GM23338 (cell line): ENCODE measurements at regions not wholly inside any gene's neighbourhood (a gene's known extent, or its start where the extent isn't known, plus 50 kb on each side); places are given as distances from the start of the nearest gene placed in this dataset.

Experiments
- ATAC-seq: fragments of 200-7000 bp; cut with Tn5 transposase; 3 replicates; pipeline ENCODE4 v1.9.1; 2020
- DNase-seq: peaks from one replicate; pipeline ENCODE4 v3.0.0-alpha.2; 2015; ENCODE audit warnings: low spot score
- H2AFZ ChIP-seq: fragments of 200-600 bp; sonication (generic); 2 replicates; pipeline ENCODE4 v1.8.0; 2016; ENCODE audit warnings: antibody characterized with exemption, mild to moderate bottlenecking, moderate library complexity
- H3F3A ChIP-seq: fragments of 200-600 bp; sonication (generic); replicated peaks from 2 replicates; pipeline ENCODE4 v1.8.0; 2017; ENCODE audit warnings: antibody characterized with exemption, mixed run types, low read depth
- H3K27ac ChIP-seq: fragments of 200-600 bp; sonication (generic); 2 replicates; pipeline ENCODE4 v1.6.1; 2016; ENCODE audit warnings: low read depth
- H3K27me3 ChIP-seq: fragments of 200-600 bp; sonication (generic); 2 replicates; pipeline ENCODE4 v1.8.0; 2016; ENCODE audit warnings: mild to moderate bottlenecking, mixed run types, moderate library complexity; ENCODE audit not compliant: insufficient read depth
- H3K36me3 ChIP-seq: fragments of 200-600 bp; sonication (generic); 2 replicates; pipeline ENCODE4 v1.8.0; 2016; ENCODE audit warnings: mild to moderate bottlenecking; ENCODE audit not compliant: insufficient read depth
- H3K4me1 ChIP-seq: fragments of 200-600 bp; sonication (generic); 2 replicates; pipeline ENCODE4 v1.8.0; 2016; ENCODE audit warnings: mild to moderate bottlenecking, moderate library complexity; ENCODE audit not compliant: insufficient read depth
- H3K4me2 ChIP-seq: fragments of 200-600 bp; sonication (generic); 2 replicates; pipeline ENCODE4 v1.7.1; 2017; ENCODE audit warnings: mixed run types
- H3K4me3 ChIP-seq: fragments of 200-600 bp; sonication (generic); 2 replicates; pipeline ENCODE4 v1.6.1; 2016; ENCODE audit warnings: mixed run types
- H3K79me2 ChIP-seq: fragments of 200-600 bp; sonication (generic); replicated peaks from 2 replicates; pipeline ENCODE4 v1.8.0; 2017; ENCODE audit warnings: mild to moderate bottlenecking; ENCODE audit not compliant: insufficient read depth
- H3K9me2 ChIP-seq: fragments of 200-600 bp; sonication (generic); 2 replicates; pipeline ENCODE4 v1.8.0; 2017; ENCODE audit not compliant: insufficient read depth
- H4K20me1 ChIP-seq: fragments of 200-600 bp; sonication (generic); replicated peaks from 2 replicates; pipeline ENCODE4 v1.8.0; 2017; ENCODE audit warnings: mild to moderate bottlenecking; ENCODE audit not compliant: insufficient read depth
- H3K27ac Mint-ChIP-seq: 2 replicates; pipeline ENCODE4 v1.8.0; 2020; ENCODE audit warnings: inconsistent platforms, mild to moderate bottlenecking, moderate library complexity, mixed read lengths
- H3K27me3 Mint-ChIP-seq: 3 replicates; pipeline ENCODE4 v1.8.0; 2022; ENCODE audit warnings: low read depth, mild to moderate bottlenecking, moderate library complexity, mixed read lengths, inconsistent platforms; ENCODE audit not compliant: insufficient read depth, poor library complexity
- H3K36me3 Mint-ChIP-seq: 3 replicates; pipeline ENCODE4 v1.8.0; 2021; ENCODE audit warnings: low read depth, mild to moderate bottlenecking, inconsistent platforms, moderate library complexity, mixed read lengths
- H3K4me1 Mint-ChIP-seq: 3 replicates; pipeline ENCODE4 v1.8.0; 2020; ENCODE audit warnings: mild to moderate bottlenecking, inconsistent platforms, mixed read lengths
- H3K4me3 Mint-ChIP-seq: 3 replicates; pipeline ENCODE4 v1.8.0; 2021; ENCODE audit warnings: moderate library complexity, mild to moderate bottlenecking, inconsistent platforms, mixed read lengths
- H3K9me3 Mint-ChIP-seq: 3 replicates; pipeline ENCODE4 v1.8.0; 2020; ENCODE audit warnings: moderate library complexity, mild to moderate bottlenecking, inconsistent platforms, mixed read lengths
- CREB1 ChIP-seq: fragments of 250-450 bp; sonication (Bioruptor Pico); IDR thresholded peaks from 2 replicates; pipeline ENCODE4 v1.5.0; 2020; ENCODE audit warnings: low read depth, mild to moderate bottlenecking, moderate library complexity
- EZH2 ChIP-seq: fragments of 200-600 bp; sonication (generic); IDR thresholded peaks from one replicate; pipeline ENCODE4 v1.8.0; 2017; ENCODE audit warnings: antibody characterized with exemption, mild to moderate bottlenecking, low read depth; ENCODE audit not compliant: unreplicated experiment
- EZH2phosphoT487 ChIP-seq: fragments of 200-600 bp; sonication (generic); IDR thresholded peaks from one replicate; pipeline ENCODE4 v1.8.1; 2018; ENCODE audit warnings: antibody characterized with exemption; ENCODE audit not compliant: unreplicated experiment
- JUNB ChIP-seq: IDR thresholded peaks from one replicate; pipeline ENCODE4 v1.6.1; 2016; ENCODE audit warnings: antibody characterized with exemption; ENCODE audit not compliant: unreplicated experiment
- NANOG ChIP-seq: IDR thresholded peaks from 2 replicates; pipeline ENCODE4 v1.6.1; 2016; ENCODE audit warnings: antibody characterized with exemption, borderline replicate concordance
- STAT1 ChIP-seq: IDR thresholded peaks from one replicate; pipeline ENCODE4 v1.6.1; 2016; ENCODE audit warnings: antibody characterized with exemption; ENCODE audit not compliant: unreplicated experiment
- ZNF114 ChIP-seq: fragments of 250-450 bp; sonication (Bioruptor Pico); IDR thresholded peaks from 2 replicates; pipeline ENCODE4 v1.5.0; 2020; ENCODE audit warnings: mild to moderate bottlenecking, moderate library complexity
- ZNF331 ChIP-seq: fragments of 250-450 bp; sonication (Bioruptor Pico); IDR thresholded peaks from 2 replicates; pipeline ENCODE4 v1.5.0; 2020; ENCODE audit warnings: low read depth, mild to moderate bottlenecking, moderate library complexity
- ZNF462 ChIP-seq: fragments of 250-450 bp; sonication (Bioruptor Pico); IDR thresholded peaks from 2 replicates; pipeline ENCODE4 v1.5.0; 2020; ENCODE audit warnings: mild to moderate bottlenecking, moderate library complexity

- no peak for TF ChIP-seq JUNB
- no peak for TF ChIP-seq STAT1
- TF ChIP-seq ZNF331 (CRISPR knock-in tag): no peak
- no peak for TF ChIP-seq NANOG
- no peak for TF ChIP-seq ZNF462 (CRISPR knock-in tag)
- no peak for TF ChIP-seq EZH2phosphoT487
- TF ChIP-seq EZH2: no peak
- TF ChIP-seq CREB1 (CRISPR knock-in tag): no peak
Measured at GRCh38 chr6:167426651-167427050, 101.8 kb downstream of the TTLL2 start (continued).

GRCh38 chr6:167428664-167429333 lies 103.9 kb downstream of the TTLL2 start:
- Mint-ChIP-seq H3K4me3 (no peak overlapping the region), H3K4me1 (no peaks in the 10 kb centered on the region), H3K36me3 (peaks cover 19% of the 10 kb centered on the region; the same call in 2 of the 3 replicates), H3K9me3 (peaks cover 9% of the 10 kb centered on the region; the same call in 2 of the 3 replicates), H3K27ac (no peak overlapping the region), H3K27me3 (peaks cover 1% of the 10 kb centered on the region)
- no peaks in the 10 kb centered on the region for H3K4me1 ChIP-seq
- H3K79me2 ChIP-seq: no peaks in the 10 kb centered on the region
- no peak for TF ChIP-seq EZH2phosphoT487
- TF ChIP-seq ZNF114: no peak
- no peak for TF ChIP-seq NANOG
- no peaks in the 10 kb centered on the region for H3K9me2 ChIP-seq
- H4K20me1 ChIP-seq: no peaks in the 10 kb centered on the region
- ATAC-seq (no peak), DNase-seq (no peak)
- H3F3A ChIP-seq: no peaks in the 10 kb centered on the region
- no peaks in the 10 kb centered on the region for H3K36me3 ChIP-seq
- H2AFZ ChIP-seq: no peak overlapping the region
- H3K27me3 ChIP-seq: no peaks in the 10 kb centered on the region
- no peak overlapping the region for H3K4me2 ChIP-seq
- no peak overlapping the region for H3K4me3 ChIP-seq
- no peak overlapping the region for H3K27ac ChIP-seq
